Type B pancreatic cell (in vitro differentiated cells): ENCODE measurements at regions not wholly inside any gene's neighbourhood (a gene's known extent, or its start where the extent isn't known, plus 50 kb on each side); places are given as distances from the start of the nearest gene placed in this dataset.

ENCODE experiments used
- DNase-seq: peaks from one replicate; pipeline ENCODE4 v3.0.0; 2021; ENCODE audit warnings: mixed read lengths; ENCODE audit not compliant: unreplicated experiment; ENCODE audit errors: extremely low spot score
- H3K27ac Mint-ChIP-seq: 2 replicates; pipeline ENCODE4 v1.8.0; 2021; ENCODE audit warnings: mild to moderate bottlenecking, mixed read lengths
- H3K27me3 Mint-ChIP-seq: 2 replicates; pipeline ENCODE4 v1.8.0; 2021; ENCODE audit warnings: mixed read lengths
- H3K36me3 Mint-ChIP-seq: 2 replicates; pipeline ENCODE4 v1.8.0; 2021; ENCODE audit warnings: mixed read lengths
- H3K4me1 Mint-ChIP-seq: one replicate; pipeline ENCODE4 v1.8.0; 2021; ENCODE audit warnings: mixed read lengths; ENCODE audit not compliant: unreplicated experiment
- H3K4me3 Mint-ChIP-seq: 2 replicates; pipeline ENCODE4 v1.8.0; 2021; ENCODE audit warnings: mild to moderate bottlenecking, mixed read lengths
- H3K9me3 Mint-ChIP-seq: 2 replicates; pipeline ENCODE4 v1.8.0; 2021; ENCODE audit warnings: mixed read lengths
- TF ChIP-seq, protein P1 (sequence below): fragments of 200-600 bp; sonication (generic); conservative IDR thresholded peaks from 2 replicates; pipeline ENCODE4 v1.5.0; 2021; ENCODE audit warnings: antibody characterized with exemption, mild to moderate bottlenecking

DNA sequence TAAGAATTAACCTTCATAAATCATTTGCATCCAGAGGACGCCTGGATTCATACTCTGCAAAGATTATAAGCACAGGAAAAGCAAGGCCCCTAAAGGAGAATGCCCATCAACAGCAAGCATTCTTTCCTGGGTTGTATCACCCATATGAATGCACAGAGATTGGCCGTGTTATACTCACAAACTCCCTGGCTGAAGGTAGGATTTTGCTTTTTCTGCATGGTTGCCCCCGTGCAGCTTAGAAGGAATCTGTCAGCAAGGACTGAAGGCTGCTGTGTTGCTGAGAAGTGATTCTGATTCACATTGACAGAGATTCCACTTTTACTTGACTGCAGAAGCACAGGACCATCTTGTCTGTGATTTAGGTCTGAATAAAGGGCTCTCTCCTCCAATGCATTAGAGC is 283.0 kb downstream of the LRRIQ3 start:
- H3K27ac Mint-ChIP-seq: no peak overlapping the region
- H3K4me1 Mint-ChIP-seq: no peaks in the 10 kb centered on the region
- DNase-seq: no peak
- H3K4me3 Mint-ChIP-seq: no peak overlapping the region
- TF ChIP-seq, protein P1, sequence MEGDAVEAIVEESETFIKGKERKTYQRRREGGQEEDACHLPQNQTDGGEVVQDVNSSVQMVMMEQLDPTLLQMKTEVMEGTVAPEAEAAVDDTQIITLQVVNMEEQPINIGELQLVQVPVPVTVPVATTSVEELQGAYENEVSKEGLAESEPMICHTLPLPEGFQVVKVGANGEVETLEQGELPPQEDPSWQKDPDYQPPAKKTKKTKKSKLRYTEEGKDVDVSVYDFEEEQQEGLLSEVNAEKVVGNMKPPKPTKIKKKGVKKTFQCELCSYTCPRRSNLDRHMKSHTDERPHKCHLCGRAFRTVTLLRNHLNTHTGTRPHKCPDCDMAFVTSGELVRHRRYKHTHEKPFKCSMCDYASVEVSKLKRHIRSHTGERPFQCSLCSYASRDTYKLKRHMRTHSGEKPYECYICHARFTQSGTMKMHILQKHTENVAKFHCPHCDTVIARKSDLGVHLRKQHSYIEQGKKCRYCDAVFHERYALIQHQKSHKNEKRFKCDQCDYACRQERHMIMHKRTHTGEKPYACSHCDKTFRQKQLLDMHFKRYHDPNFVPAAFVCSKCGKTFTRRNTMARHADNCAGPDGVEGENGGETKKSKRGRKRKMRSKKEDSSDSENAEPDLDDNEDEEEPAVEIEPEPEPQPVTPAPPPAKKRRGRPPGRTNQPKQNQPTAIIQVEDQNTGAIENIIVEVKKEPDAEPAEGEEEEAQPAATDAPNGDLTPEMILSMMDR: no peak
- no peaks in the 10 kb centered on the region for H3K27me3 Mint-ChIP-seq
- H3K36me3 Mint-ChIP-seq: no peaks in the 10 kb centered on the region
- H3K9me3 Mint-ChIP-seq: peaks cover 5% of the 10 kb centered on the region

DNA sequence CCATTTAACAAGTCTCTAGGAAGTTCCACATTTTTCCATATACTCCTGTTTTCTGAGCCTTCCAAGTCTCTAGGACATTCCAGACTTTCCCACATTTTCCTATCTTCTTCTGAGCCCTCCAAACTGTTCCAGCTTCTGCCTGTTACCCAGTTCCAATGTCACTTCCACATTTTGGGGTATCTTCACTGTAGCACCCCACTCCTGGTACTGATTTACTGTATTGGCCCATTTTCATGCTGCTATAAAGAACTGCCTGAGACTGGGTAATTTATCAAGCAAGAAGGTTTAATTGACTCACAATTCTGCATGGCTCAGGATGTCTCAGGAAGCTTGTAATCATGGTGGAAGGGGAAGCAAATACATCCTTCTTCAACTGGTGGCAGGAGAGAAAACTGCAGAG is 285.0 kb downstream of the LRRIQ3 start:
- Mint-ChIP-seq H3K4me1 (peaks cover 6% of the 10 kb centered on the region), H3K36me3 (no peaks in the 10 kb centered on the region), H3K27ac (no peak overlapping the region), H3K4me3 (no peak overlapping the region), H3K9me3 (peaks cover 5% of the 10 kb centered on the region), H3K27me3 (no peaks in the 10 kb centered on the region)
- TF ChIP-seq, protein P1: no peak
- DNase-seq: no peak

DNA sequence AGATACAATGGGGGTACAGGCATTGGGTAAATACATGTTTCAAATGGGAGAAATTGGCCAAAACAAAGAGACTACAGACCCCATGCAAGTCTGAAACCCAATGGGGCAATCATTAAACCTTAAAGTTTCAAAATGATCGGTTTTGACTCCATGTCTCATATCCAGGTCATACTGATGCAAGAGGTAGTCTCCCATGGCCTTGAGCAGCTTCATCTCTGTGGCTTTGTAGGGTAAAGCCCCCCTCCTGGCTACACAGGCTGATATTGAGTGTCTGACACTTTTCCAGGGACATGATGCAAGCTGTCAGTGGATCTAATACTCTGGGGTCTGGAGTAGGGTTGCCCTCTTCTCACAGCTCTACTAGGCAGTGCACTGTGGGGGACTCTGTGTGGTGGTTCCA is 286.1 kb downstream of the LRRIQ3 start:
- TF ChIP-seq, protein P1: no peak
- H3K9me3 Mint-ChIP-seq: peaks cover 5% of the 10 kb centered on the region
- no peak for DNase-seq
- no peak overlapping the region for H3K4me3 Mint-ChIP-seq
- peaks cover 6% of the 10 kb centered on the region for H3K4me1 Mint-ChIP-seq
- no peaks in the 10 kb centered on the region for H3K36me3 Mint-ChIP-seq
- H3K27ac Mint-ChIP-seq: no peak overlapping the region
- no peaks in the 10 kb centered on the region for H3K27me3 Mint-ChIP-seq

DNA sequence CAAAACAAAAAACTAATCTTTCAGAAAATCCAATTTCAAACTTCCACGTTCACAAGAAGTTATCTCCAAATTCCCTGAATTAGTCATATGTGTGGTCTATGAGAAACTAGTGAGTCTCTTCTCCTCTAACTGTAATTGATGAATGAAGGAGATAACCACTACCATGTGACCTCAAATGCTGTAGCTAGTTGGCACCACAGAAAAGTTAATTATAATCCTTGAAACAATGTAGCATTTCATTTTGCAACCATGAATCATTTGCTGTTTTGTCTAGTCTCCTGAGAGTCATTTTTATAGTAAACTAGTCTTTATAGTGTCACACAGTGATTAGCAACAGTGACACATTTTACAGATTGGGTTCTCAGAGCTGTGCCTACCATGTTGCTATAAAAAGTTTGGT is 287.5 kb downstream of the LRRIQ3 start:
- Mint-ChIP-seq H3K4me1 (peaks cover 6% of the 10 kb centered on the region), H3K9me3 (peaks cover 5% of the 10 kb centered on the region), H3K27ac (no peak overlapping the region), H3K4me3 (no peak overlapping the region), H3K27me3 (no peaks in the 10 kb centered on the region), H3K36me3 (no peaks in the 10 kb centered on the region)
- TF ChIP-seq, protein P1: no peak
- DNase-seq: no peak

GRCh38 chr1:73910062-73910461 is 287.9 kb downstream of the LRRIQ3 start:
- H3K4me3 Mint-ChIP-seq: no peak overlapping the region
- no peak overlapping the region for H3K27ac Mint-ChIP-seq
- TF ChIP-seq, protein P1: no peak
- H3K36me3 Mint-ChIP-seq: no peaks in the 10 kb centered on the region
- no peak for DNase-seq
- H3K27me3 Mint-ChIP-seq: no peaks in the 10 kb centered on the region
- H3K4me1 Mint-ChIP-seq: peaks cover 6% of the 10 kb centered on the region
- peaks cover 5% of the 10 kb centered on the region for H3K9me3 Mint-ChIP-seq

- no peak overlapping the region for H3K4me3 Mint-ChIP-seq
- no peak for DNase-seq
- peaks cover 6% of the 10 kb centered on the region for H3K4me1 Mint-ChIP-seq
- no peaks in the 10 kb centered on the region for H3K36me3 Mint-ChIP-seq
- H3K27ac Mint-ChIP-seq: no peak overlapping the region
- TF ChIP-seq, protein P1: no peak
- H3K27me3 Mint-ChIP-seq: no peaks in the 10 kb centered on the region
- H3K9me3 Mint-ChIP-seq: peaks cover 5% of the 10 kb centered on the region
These were observed 288.9 kb downstream of the LRRIQ3 start for GRCh38 chr1:73909043-73909562.
